Activated CD8-positive, alpha-beta memory T cell treated with anti-CD3 and anti-CD28 coated beads for 36 hours (primary cell): ENCODE measurements at regions not wholly inside any gene's neighbourhood (a gene's known extent, or its start where the extent isn't known, plus 50 kb on each side); places are given as distances from the start of the nearest gene placed in this dataset.
"Not testable (repeated sequence)": the region's sequence is repeated elsewhere in the genome, so short reads cannot be mapped to it uniquely, and the experiment has no call there.

Experiments used
- CTCF ChIA-PET: fragments of 350-600 bp; sonication (Branson Sonifier 250); formaldehyde crosslinking; loops from one replicate; lab custom pipeline; 2021; ENCODE audit warnings: antibody characterized with exemption; lab: Charles Lee
- POLR2A ChIA-PET: fragments of 350-600 bp; sonication (Branson Sonifier 250); formaldehyde crosslinking; loops from one replicate; lab custom pipeline; 2021; ENCODE audit warnings: antibody characterized with exemption; lab: Charles Lee

DNA sequence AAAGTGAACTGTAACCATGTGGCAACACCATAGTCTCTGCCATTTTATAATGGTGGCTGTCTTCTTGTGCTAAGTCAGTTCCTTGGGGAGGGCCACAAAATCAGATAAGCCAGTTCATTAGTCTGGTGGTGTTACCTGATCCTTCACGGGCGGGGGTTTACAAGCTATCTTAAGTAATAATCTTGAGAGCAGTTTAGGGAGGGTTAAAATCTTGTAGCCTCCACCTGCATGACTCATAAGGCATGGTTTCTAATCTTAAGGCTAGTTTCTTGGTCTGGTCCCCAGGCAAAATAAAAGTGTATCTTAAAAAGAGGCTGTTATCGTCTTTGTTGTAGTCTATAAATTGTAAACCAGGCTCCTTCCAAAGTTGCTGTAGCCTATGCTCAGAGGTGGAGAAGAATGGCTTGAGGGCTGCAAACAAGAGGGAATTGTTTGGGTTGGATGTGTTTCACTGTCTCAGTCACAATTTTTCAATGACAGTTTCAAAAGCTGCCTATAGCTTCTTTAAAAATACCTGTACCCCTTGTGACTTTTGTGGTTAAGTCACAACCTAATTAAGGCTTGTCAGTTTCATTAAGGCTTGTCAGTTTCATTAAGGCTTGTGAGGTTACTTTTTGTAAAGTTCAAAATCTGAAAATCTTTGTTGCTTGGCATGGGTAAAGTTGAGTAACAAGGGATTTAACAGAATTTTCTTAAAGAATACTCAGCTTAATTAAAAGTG is 135.7 kb downstream of the RPS4Y2 start:
- ChIA-PET POLR2A (no interaction called here), CTCF (no interaction called here)

DNA sequence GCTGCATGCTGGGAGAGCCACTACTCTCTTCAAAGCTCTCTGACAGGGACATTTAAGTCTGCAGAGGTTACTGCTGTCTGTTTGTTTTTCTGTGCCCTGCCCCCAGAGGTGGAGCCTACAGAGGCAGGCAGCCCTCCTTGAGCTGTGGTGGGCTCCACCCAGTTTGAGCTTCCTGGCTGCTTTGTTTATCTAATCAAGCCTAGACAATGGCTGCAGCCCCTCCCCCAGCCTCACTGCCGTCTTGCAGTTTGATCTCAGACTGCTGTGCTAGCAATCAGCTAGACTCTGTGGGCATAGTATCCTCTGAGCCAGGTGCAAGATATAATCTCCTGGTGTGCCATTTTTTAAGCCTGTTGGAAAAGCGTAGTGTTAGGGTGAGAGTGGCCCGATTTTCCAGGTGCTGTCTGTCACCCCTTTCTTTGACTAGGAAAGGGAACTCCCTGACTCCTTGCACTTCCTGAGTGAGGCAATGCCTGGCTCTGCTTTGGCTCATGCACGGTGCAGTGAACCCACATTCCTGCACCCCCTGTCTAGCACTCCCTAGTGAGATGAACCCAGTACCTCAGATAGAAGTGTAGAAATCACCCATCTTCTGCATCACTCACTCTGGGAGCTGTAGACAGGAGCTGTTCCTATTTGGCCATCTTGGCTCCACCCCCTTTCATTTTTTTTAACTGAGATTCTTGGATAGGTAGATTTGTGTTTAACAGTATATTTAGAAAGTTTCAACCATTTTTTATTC is 169.6 kb downstream of the RPS4Y2 start:
- CTCF ChIA-PET, POLR2A ChIA-PET: not testable (repeated sequence)

DNA sequence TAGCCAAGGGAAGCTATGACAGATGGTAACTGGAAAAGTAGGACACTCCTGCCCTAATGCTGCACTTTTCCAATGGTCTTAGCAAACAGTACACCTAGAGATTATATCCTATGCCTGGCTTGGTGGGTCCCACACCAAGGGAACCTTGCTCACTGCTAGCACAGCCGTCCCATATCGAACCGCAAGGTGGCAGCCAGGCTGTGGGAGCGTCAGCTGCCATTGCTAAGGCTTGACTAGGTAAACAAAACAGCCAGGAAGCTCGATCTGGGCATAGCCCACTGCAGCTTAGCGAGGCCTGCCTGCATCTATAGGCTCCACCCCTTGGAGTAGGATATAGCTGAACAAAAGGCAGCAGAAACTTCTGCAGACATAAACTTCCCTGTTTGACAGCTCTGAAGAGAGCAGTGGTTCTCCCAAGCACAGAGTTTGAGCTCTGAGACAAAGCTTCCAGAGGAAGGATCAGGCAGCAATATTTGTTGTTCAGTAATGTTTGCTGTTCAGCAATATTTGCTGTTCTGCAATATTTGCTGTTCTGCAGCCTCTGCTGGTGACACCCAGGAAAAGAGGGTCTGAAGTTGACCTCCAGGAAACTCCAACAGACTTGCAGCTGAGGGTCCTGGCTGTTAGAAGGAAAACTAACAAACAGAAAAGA is 173.9 kb downstream of the RPS4Y2 start:
- CTCF ChIA-PET, result no interaction called here
- POLR2A ChIA-PET, result no interaction called here

DNA sequence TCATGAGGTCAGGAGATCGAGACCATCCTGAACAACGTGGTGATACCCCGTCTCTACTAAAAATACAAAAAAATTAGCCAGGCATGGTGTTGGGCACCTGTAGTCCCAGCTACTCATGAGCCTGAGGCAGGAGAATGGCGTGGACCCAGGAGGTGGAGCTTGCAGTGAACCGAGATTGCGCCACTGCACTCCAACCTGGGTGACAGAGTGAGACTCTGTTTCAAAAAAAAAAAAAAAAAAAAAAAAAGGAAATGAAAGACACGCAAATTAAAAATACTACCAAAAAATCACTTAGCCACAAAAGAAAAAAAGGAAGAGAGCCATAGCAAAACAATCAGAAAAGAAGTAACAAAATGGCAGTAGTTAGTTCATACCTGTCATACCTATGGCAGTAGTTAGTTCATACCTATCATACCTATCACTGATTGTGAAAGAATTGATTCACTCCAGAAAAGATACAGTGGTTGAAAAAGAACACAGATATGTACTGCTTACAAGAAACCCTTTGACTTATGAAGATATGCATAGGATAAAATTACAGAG is 180.9 kb downstream of the RPS4Y2 start:
- POLR2A ChIA-PET, result interaction anchor here (0.7 kb wide), 1 partner anchor 50 kb away, joined by 7 read pairs; no protein-coding TSS in a partner anchor
- CTCF ChIA-PET, result not testable (repeated sequence)

DNA sequence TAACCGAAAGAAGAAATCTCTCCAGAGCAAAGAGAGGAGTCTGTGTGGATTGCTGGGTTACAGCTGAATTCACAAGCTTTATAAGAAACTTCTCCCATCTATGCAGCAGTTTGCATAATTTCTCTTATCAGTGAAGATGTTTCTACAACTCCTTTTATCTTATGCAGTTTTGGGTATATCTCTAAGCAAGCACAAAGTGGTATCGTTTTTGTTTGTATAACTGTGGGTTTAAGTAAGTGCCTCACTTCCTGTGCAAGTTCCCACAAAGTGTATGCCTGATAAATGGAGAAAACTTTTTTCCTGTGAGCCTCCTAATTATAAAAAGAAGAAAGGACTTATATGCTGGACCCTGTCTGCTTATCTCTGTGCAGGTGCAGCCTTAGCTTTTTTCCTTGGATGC is 205.6 kb downstream of the RPS4Y2 start:
- POLR2A ChIA-PET, result no interaction called here
- CTCF ChIA-PET, result no interaction called here

DNA sequence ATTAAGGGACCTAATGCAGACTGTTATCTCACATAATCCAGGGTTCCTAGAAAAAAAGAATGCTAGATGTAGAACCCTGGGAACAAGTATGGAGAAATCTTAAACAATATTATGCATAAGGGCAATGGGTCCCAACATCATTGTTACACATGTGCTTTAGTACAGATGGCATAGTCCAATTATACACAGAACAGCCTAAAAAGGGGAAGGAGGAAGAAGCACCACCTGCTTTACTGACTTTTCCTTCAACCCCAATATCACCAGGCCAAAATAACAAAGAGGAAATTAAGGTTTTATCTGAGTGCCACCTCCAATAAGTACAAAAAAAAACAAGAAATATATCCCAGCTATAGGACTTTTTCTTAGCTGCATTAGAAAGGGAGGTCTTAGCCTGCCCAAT is 211.9 kb downstream of the RPS4Y2 start:
- POLR2A ChIA-PET, result no interaction called here
- CTCF ChIA-PET, result no interaction called here

DNA sequence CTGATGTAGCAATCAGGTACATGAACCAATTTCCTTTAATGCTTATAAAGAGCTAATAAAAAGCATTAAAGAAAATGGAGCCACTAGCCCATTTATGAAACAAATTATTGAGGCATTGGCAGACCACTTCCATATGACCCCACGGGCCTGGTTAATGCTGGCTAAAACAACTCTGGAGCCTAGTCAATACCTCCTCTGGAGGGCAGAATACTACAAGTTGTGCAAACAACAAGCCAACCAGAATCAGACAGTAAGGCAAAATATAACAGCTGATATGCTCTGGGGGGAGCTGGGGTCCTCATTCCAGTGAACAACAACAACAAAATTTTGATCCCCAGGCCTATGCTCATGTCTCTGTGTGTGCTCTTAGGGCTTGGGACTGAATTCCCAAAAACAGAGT is 212.3 kb downstream of the RPS4Y2 start:
- ChIA-PET CTCF (no interaction called here), POLR2A (no interaction called here)

DNA sequence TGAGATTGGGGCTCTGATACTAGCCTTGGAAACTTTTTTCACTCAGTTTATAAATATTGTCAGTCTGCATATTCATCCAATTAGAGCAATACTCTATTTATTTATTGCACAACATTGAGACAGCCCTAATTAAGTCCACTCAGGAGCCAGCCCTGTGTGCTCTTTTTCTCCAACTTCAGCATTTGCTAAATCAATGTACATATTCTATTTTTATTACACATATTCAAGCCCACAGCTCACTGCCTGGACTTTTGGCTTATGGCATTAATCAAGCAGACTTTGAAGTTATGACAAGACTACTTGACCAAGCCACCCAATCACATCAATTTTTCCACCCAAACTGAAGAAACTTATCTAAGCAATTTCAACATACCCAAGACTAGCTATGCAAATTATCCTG is 215.5 kb downstream of the RPS4Y2 start:
- ChIA-PET POLR2A (no interaction called here), CTCF (no interaction called here)

DNA sequence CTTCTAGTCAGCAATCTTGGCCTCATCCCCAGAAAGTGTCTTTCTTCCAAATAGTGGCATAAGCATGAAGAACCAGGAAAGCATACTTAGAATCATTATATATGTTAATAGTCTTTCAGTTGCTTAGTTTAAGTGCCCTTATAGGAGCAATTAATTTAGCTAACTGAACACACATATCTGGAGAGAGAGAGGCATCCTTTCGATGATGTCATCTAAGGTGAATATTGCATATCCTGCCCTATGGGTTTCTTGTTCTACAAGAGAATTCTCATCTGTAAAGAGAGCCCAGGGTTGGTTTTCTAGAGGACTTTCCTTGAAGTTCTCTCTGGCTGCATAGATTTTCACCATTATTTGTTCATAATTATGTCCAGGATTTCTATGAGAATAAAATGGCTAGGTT is 230.1 kb downstream of the RPS4Y2 start:
- ChIA-PET CTCF (no interaction called here), POLR2A (no interaction called here)

DNA sequence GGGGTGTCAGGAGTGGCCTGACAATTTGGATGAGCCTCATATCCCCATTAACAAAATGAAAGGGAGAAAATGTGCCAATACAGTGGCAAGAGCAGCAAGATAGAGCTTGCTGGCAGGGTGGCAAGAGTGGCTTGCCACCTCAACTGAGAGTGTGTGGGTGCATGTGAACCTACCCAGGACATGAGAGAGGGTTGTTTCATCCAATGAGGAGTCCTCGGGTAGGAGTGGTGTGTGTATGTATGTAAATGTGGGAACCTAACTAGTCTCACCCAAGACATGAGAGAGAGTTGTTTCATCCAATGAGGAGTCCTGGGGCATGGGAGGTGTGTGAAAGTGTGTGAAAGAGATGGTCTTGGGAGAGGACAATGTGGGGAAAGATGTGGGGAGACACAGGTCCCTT is 234.2 kb downstream of the RPS4Y2 start:
- CTCF ChIA-PET, result no interaction called here
- POLR2A ChIA-PET, result no interaction called here

DNA sequence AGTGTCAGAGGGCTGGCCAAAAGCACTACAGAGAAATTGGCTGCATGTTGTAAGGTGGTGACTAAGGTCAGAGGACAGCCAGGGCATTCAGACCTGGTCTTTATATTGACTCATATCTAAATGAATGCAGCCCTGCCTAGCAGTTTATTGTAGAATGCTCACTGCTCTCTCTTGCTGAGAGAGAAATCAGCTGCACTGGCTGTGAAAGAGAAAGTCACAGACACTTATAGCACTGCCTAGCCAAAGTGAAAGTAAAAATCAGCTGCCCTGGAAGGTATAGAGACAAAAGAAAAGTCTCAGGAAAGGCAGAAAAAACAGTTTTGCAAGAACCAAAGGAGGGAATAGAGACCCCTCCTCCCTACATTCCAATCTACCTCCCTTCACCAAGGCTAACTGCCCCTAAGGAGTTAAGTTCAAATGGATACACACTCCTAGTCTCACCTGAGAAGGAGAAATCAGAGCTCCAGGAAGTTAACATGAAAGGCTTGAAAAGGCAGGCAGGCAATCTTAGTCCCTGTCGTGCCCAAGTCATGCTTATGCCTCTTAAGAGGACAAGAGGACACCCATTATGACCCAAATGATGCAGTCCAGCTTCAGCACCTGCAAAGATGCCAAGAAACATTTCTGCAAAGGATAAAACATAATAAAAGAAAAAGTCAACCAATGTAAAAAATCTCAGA is 235.1 kb downstream of the RPS4Y2 start:
- CTCF ChIA-PET, result no interaction called here
- POLR2A ChIA-PET, result no interaction called here

DNA sequence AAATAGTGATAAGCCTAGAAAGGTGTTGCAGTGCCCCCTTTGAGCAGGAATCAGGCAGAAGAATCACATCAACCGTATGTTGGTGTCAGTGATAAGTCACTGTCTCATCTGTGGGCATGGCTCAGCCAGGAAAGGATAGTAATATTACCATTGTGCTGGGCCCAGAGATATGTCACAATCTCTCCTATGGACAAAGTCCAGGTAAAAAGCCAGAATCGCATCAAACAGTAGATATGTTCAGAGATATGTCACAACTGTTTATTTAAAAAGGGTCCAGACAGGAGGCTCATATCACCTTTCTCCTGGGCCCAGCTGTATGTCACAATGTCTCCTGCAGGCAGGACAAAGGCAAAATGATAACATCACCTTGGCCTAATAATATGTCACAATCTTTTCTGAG is 241.4 kb downstream of the RPS4Y2 start:
- ChIA-PET CTCF (no interaction called here), POLR2A (no interaction called here)

DNA sequence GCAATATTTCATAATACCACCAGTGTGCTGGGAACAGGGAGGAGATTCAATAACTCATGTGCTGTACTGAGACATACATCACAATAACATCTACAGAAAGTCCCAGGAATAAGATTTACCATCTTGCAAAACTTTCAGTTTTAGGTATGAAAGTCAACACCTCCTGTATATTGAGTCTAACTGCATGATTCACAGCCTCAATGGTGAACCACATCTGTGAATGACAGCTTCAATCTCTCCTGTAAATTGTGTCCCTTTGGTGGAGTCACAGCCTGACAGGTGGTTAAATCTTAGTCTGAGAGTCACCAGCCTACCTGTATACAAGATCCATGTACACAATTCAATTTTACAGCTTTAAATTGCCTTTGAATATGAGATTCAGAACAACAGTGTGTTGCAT is 242.1 kb downstream of the RPS4Y2 start:
- POLR2A ChIA-PET, result no interaction called here
- CTCF ChIA-PET, result no interaction called here

DNA sequence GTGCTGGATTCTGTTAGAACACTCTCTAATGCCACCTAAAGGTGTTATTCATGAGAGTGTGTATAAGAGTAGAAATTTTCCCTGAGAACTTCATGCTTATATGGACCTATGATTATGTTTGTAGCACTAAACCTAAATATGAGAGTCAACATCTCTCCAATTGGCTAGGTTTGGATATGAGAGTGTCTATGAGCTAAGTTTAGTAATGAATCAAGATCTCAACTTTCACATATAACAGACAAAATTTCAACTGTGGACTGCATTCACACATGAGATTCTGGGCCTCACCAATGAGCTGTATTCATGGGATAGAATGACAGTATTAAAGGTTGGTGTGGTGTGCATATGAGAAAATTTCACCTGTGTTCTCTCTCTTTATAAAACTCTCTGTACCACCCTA is 242.6 kb downstream of the RPS4Y2 start:
- POLR2A ChIA-PET, result no interaction called here
- CTCF ChIA-PET, result no interaction called here

DNA sequence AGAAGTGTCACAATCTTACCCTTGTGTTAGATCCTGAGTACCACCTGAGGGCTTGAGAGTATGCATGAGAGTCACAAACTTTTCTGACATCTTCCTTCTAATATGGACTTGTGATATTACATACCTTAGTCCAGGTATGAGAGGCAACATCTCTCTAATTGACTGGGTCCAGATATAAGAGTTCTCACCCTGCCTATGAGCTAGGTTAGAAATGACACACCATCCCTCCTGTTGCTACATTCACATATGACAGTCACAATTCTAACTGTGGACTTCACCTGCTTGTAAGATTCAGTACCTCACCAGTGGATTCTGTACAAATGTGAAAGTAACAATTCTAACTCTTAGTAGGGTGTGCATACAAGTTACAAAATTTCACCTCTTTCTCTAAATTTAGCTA is 245.2 kb downstream of the RPS4Y2 start:
- ChIA-PET POLR2A (no interaction called here), CTCF (interaction anchor here (1.0 kb wide), 1 partner anchor 9 kb away, joined by 3 read pairs; no protein-coding TSS in a partner anchor)

DNA sequence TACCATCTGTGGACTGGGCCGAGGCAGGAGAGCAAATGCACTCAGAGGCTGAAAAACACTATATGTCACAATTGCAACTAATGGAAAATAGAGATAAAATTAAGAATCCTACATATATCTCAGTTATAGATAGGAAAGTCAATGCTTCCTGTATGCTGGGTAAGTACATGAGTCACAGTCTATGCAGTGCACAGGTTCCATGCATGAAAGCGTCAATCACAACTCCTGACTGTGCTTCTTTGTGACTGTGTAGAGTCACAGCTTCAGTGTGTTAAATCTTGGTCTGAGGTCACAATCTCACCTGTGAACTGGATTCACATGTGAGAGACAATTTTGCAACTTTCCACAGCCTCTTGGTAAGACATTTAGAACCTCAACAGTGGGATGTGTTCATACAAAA is 247.2 kb downstream of the RPS4Y2 start:
- POLR2A ChIA-PET, result no interaction called here

DNA sequence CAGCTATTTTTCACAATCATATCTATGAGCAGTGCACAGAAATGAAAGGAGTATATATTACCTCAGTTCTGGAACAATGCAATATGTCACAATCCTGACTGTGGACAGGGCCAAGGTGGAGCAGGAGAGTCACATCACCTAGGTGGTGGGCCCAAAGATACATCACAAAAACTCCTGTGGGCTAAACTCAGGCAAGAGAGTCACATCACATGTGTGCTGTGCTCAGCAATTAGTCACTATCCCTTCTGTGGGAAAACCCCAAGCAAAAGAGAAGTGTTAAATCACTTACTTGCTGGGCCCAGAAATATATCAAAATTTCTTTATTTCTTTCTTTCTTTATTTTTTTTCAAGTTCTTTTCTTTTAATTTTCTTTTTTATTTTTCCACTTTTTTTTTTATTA is 249.6 kb downstream of the RPS4Y2 start:
- CTCF ChIA-PET, result no interaction called here
- POLR2A ChIA-PET, result interaction anchor here (0.7 kb wide), 1 partner anchor 235 kb away, joined by 3 read pairs; no protein-coding TSS in a partner anchor

More for the DNA sequence above, 247.2 kb downstream of the RPS4Y2 start:
- CTCF ChIA-PET, result no interaction called here

DNA sequence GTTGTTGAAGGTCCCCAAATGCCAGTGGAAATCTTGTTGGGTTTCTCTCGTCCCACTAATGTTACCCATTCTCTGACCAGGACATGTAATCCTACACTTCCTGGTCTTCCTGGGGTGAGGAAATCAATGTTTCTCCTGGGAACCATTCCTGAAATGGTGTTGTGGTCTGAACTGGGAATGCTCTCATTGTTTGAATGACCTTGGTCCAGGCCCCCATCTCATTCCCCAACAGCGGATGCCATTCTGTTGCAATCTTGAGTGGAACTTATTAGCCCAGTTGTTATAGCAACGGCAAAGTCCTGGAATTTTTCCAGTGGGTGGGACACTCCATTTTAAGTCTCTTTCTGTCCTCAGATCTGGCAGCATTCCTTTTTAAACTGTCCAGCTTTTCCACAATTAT is 265.9 kb downstream of the RPS4Y2 start:
- CTCF ChIA-PET, result no interaction called here
- POLR2A ChIA-PET, result no interaction called here

DNA sequence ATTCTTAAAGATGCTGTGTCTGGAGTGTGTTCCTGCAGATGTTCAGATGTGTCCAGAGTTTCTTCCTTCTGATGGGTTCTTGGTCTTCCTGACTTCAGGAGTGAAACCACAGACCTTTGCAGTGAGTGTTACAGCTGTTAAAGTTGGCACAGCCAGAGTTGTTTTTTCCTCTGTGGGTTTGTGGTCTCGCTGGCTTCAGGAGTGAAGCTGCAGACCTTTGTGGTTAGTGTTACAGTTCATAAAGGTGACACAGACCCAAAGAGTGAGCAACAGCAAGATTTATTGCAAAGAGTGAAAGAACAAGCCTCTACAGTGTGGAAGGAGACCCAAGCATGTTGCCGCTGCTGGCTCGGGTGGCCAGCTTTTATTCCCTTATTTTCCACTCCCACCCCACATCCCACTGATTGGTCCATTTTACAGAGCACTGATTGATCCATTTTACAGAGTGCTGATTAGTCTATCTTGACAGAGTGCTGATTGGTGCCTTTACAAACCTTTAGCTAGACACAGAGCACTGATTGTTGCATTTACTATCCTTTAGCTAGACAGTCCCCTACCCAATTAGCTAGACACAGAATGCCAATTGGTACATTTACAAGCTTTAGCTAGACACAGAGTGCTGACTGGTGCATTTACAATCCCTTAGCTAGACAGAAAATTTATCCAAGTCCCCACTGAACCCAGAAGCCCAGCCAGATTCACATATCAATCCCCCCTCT is 266.6 kb downstream of the RPS4Y2 start:
- ChIA-PET POLR2A (no interaction called here), CTCF (no interaction called here)
